IPS DF 19.7 (cell line): ENCODE measurements at regions not wholly inside any gene's neighbourhood (a gene's known extent, or its start where the extent isn't known, plus 50 kb on each side); places are given as distances from the start of the nearest gene placed in this dataset.

Experiments
- DNase-seq: peaks from one replicate; pipeline ENCODE4 v3.0.0-alpha.2; 2013; ENCODE audit warnings: low read depth, low spot score

- no peak for DNase-seq
Observed at GRCh38 chr1:244106837-244107493, 55.9 kb downstream of the ZBTB18 start.

GRCh38 chr1:244111027-244111426 is 59.9 kb downstream of the ZBTB18 start:
- no peak for DNase-seq

GRCh38 chr1:244112041-244112440 is 61.0 kb downstream of the ZBTB18 start:
- no peak for DNase-seq

GRCh38 chr1:244112636-244113035 is 61.6 kb downstream of the ZBTB18 start:
- DNase-seq, result no peak

GRCh38 chr1:244113532-244114320 is 62.6 kb downstream of the ZBTB18 start:
- DNase-seq, result no peak

GRCh38 chr1:244114892-244115291 is 63.8 kb downstream of the ZBTB18 start:
- no peak for DNase-seq

GRCh38 chr1:244116946-244117345 is 65.9 kb downstream of the ZBTB18 start:
- DNase-seq, result no peak

GRCh38 chr1:244118109-244118761 is 67.2 kb downstream of the ZBTB18 start:
- no peak for DNase-seq

GRCh38 chr1:244128591-244129383 is 77.7 kb downstream of the ZBTB18 start:
- no peak for DNase-seq

- DNase-seq, result no peak
Observed at GRCh38 chr1:244137276-244137675, 86.2 kb downstream of the ZBTB18 start.

GRCh38 chr1:244137725-244138124 is 86.6 kb downstream of the ZBTB18 start:
- no peak for DNase-seq

GRCh38 chr1:244138399-244138798 is 87.3 kb downstream of the ZBTB18 start:
- no peak for DNase-seq

GRCh38 chr1:244139655-244140054 is 88.6 kb downstream of the ZBTB18 start:
- DNase-seq, result no peak

GRCh38 chr1:244140420-244140819 is 89.3 kb downstream of the ZBTB18 start:
- no peak for DNase-seq

GRCh38 chr1:244144053-244144452 is 93.0 kb downstream of the ZBTB18 start:
- DNase-seq, result no peak

GRCh38 chr1:244150071-244150470 is 99.0 kb downstream of the ZBTB18 start:
- DNase-seq, result no peak

- no peak for DNase-seq
Observed at GRCh38 chr1:244150665-244151064, 99.6 kb downstream of the ZBTB18 start.

GRCh38 chr1:244151537-244151936 is 100.5 kb downstream of the ZBTB18 start:
- no peak for DNase-seq

- no peak for DNase-seq
Observed at GRCh38 chr1:244154508-244154871, 103.4 kb downstream of the ZBTB18 start.

GRCh38 chr1:244154872-244155531 is 103.9 kb downstream of the ZBTB18 start:
- no peak for DNase-seq

- DNase-seq, result no peak
Observed at GRCh38 chr1:244155661-244156060, 104.6 kb downstream of the ZBTB18 start.
